ENCODE measurements at regions not wholly inside any gene's neighbourhood (a gene's known extent, or its start where the extent isn't known, plus 50 kb on each side); places are given as distances from the start of the nearest gene placed in this dataset.

- no peak for TF ChIP-seq POLR2A (IDR thresholded peaks at IDR 0.05)
- TF ChIP-seq CTCF (IDR thresholded peaks at IDR 0.05) = no peak
Observed at GRCh38 chr2:103324671-103325070, 562.8 kb downstream of the TMEM182 start.
